ENCODE measurements at regions not wholly inside any gene's neighbourhood (a gene's known extent, or its start where the extent isn't known, plus 50 kb on each side); places are given as distances from the start of the nearest gene placed in this dataset.

GRCh38 chr9:134220311-134220710 is 55.9 kb upstream of the RNU6ATAC start:
- Histone ChIP-seq H3K27me3 (ENCODE audit: control insufficient read depth, insufficient read depth, low read length) (no peaks in the 10 kb centered on the region), H3K4me3 (ENCODE audit: low read length in 3 of 3) (no peak overlapping the region), H3K4me1 (ENCODE audit: control insufficient read depth in 2 of 3, insufficient read depth in 2 of 3, low read depth in 1 of 3, low read length in 3 of 3) (peaks cover 0 to 17% (median 9%) of the 10 kb centered on the region in 3 donors), H3K36me3 (ENCODE audit: control insufficient read depth in 2 of 3, insufficient read depth in 3 of 3, low read length in 3 of 3) (no peaks in the 10 kb centered on the region), H3K9me3 (ENCODE audit: control insufficient read depth in 2 of 3, insufficient read depth in 1 of 3, low read length in 3 of 3) (no peaks in the 10 kb centered on the region), H3K9ac (ENCODE audit: low read length in 3 of 3) (no peak overlapping the region), H3K27ac (ENCODE audit: low read depth in 2 of 2, low read length in 2 of 2) (no peak overlapping the region)
- no peak for FAIRE-seq
- DNase-seq = peak in 2 of 5 donors; percentile 45 to 50
- no peak for TF ChIP-seq CTCF (IDR thresholded peaks at IDR 0.05; ENCODE audit: borderline replicate concordance, extremely low read depth, insufficient read depth)
- intact Hi-C loops (cut with DNase I) = no loop called here

DNA sequence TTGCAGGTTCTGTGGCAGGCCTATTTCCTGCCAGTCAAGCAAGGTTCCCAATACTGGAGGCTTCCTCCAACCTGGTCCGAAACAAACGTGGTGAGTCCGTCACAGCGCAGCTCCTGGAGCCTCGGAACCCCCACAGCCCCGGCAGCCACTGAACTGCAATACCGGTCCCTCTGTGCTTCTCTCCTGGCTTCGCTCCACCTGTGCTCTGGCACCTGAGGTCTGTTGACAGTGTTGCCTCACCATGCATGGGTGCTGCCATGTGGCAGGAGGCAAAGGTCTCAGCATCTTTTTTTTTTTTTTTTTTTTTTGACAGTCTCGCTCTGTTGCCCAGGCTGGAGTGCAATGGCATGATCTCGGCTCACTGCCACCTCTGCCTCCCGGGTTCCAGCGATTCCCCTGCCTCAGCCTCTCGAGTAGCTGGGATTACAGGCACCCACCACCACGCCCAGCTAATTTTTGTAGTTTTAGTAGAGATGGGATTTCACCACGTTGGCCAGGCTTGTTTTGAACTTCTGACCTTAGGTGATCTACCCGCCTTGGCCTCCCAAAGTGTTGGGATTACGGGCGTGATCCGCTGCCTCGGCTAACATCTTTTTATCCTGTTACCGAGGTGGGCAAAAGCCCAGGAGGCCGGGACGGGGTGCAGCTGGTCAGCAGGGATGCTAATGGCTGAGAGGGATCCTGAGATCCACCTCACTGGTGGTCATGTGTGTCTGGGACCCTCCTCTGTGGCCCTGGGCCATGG is 57.1 kb upstream of the RNU6ATAC start:
- peak in 2 of 5 donors; percentile 46 to 64 for DNase-seq

DNA sequence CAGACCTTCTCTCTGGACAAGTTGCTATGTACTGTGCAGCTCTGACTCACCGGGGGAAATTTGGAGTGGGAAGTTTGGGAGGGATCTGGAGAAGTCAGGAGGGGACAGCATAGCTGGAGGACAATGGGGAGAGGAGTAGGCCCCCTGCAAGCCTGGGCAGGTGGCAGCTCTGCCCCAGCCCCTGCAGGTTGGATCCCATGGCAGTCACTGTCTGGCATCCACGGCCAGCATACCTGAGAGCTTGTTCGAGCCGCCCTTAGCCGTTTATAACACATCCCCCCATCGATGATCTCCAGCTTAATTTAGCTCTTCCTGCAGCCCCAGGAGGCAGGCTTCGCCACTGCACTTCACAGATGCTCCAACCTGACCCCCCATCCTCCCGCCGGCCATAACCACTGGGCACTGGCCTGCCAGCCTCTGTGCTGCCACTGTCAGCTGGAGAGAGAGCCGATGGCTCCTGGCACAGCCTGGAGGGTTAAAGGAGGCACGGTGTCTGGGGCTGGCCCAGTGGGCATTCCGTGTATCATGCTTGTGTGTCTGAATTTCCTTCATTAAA is 57.7 kb upstream of the RNU6ATAC start:
- Histone ChIP-seq H3K36me3 (ENCODE audit: control insufficient read depth in 2 of 3, insufficient read depth in 3 of 3, low read length in 3 of 3) (no peaks in the 10 kb centered on the region), H3K27ac (ENCODE audit: low read depth in 2 of 2, low read length in 2 of 2) (no peak overlapping the region), H3K9ac (ENCODE audit: low read length in 3 of 3) (no peak overlapping the region), H3K27me3 (ENCODE audit: control insufficient read depth, insufficient read depth, low read length) (no peaks in the 10 kb centered on the region), H3K4me3 (ENCODE audit: low read length in 3 of 3) (no peak overlapping the region), H3K9me3 (ENCODE audit: control insufficient read depth in 2 of 3, insufficient read depth in 1 of 3, low read length in 3 of 3) (no peaks in the 10 kb centered on the region), H3K4me1 (ENCODE audit: control insufficient read depth in 2 of 3, insufficient read depth in 2 of 3, low read depth in 1 of 3, low read length in 3 of 3) (peaks cover 0 to 9% (median 7%) of the 10 kb centered on the region in 3 donors)
- FAIRE-seq (no peak), DNase-seq (peak in 2 of 5 donors; percentile 39 to 58)
- intact Hi-C loops (cut with DNase I) = no loop called here
- no peak for TF ChIP-seq CTCF (IDR thresholded peaks at IDR 0.05; ENCODE audit: borderline replicate concordance, extremely low read depth, insufficient read depth)

More for the DNA sequence above, 57.1 kb upstream of the RNU6ATAC start:
- no peak for TF ChIP-seq CTCF (IDR thresholded peaks at IDR 0.05; ENCODE audit: borderline replicate concordance, extremely low read depth, insufficient read depth)
- peaks cover 0 to 12% (median 9%) of the 10 kb centered on the region in 3 donors for H3K4me1 ChIP-seq (ENCODE audit: control insufficient read depth in 2 of 3, insufficient read depth in 2 of 3, low read depth in 1 of 3, low read length in 3 of 3)
- no peak for FAIRE-seq
- no peak overlapping the region for H3K9ac ChIP-seq (ENCODE audit: low read length in 3 of 3)
- no peak overlapping the region for H3K4me3 ChIP-seq (ENCODE audit: low read length in 3 of 3)
- H3K36me3 ChIP-seq (ENCODE audit: control insufficient read depth in 2 of 3, insufficient read depth in 3 of 3, low read length in 3 of 3) = no peaks in the 10 kb centered on the region
- intact Hi-C loops (cut with DNase I) = no loop called here
- no peak overlapping the region for H3K27ac ChIP-seq (ENCODE audit: low read depth in 2 of 2, low read length in 2 of 2)
- H3K9me3 ChIP-seq (ENCODE audit: control insufficient read depth in 2 of 3, insufficient read depth in 1 of 3, low read length in 3 of 3) = no peaks in the 10 kb centered on the region
- H3K27me3 ChIP-seq (ENCODE audit: control insufficient read depth, insufficient read depth, low read length) = no peaks in the 10 kb centered on the region
